ENCODE measurements at regions not wholly inside any gene's neighbourhood (a gene's known extent, or its start where the extent isn't known, plus 50 kb on each side); places are given as distances from the start of the nearest gene placed in this dataset.

DNA sequence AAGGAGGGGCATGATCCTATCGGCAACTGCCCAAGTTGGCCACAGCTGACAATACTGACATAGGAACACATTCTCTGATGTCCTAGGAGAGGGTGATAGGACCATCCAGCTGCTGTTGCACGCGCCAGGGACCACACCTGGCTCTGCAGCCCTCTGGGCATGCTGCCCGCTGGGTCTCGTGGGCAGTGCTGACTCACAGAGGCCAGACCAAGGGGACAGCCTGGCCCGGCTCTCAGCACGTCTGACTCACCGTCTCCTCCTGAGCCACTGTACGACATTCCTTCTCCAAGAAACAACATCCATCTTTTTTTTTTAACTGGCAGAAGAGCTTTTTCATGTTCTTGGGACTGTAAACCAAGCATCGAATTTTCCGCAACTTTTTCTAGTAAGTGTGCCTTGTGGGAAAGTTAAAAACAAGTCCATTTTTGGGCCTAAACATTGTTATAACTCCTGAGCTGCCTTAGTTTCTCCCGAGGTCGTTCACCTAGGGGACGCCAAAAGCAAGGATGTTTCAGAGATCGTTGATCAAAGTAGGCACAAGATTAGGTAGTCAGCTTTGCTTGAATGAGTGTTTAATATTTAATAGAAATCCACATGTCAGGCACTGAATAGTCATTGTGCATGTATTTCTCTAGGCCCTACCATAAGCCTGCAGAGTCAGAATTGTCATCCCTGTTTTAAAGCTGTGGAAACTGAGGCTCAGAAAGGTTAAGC lies 100.3 kb downstream of the TTC32 start:
- Mint-ChIP-seq H3K4me3 (ENCODE audit: unreplicated experiment) (peak overlapping the region; percentile 23), H3K27ac (ENCODE audit: low read depth, unreplicated experiment) (no peak overlapping the region), H3K27me3 (ENCODE audit: insufficient read depth, unreplicated experiment) (no peaks in the 10 kb centered on the region), H3K4me1 (ENCODE audit: insufficient read depth, unreplicated experiment) (peaks cover 46% of the 10 kb centered on the region), H3K36me3 (ENCODE audit: insufficient read depth, unreplicated experiment) (peaks cover 5% of the 10 kb centered on the region), H3K9me3 (ENCODE audit: unreplicated experiment) (peaks cover 7% of the 10 kb centered on the region)
- peak; percentile 97 for DNase-seq (ENCODE audit: unreplicated experiment)
- BruUV-seq (replicated peaks): no TSS peak
- ChIA-PET CTCF (interaction anchor here (0.6 to 1.4 kb wide), 6 partner anchors 9 to 764 kb away, joined by 3 to 4 read pairs (median 3); no protein-coding TSS in a partner anchor), POLR2A (interaction anchor here (0.7 to 1.5 kb wide), 6 partner anchors 11 to 99 kb away, joined by 3 to 6 read pairs (median 4); no protein-coding TSS in a partner anchor)
- TF ChIP-seq, protein P1, sequence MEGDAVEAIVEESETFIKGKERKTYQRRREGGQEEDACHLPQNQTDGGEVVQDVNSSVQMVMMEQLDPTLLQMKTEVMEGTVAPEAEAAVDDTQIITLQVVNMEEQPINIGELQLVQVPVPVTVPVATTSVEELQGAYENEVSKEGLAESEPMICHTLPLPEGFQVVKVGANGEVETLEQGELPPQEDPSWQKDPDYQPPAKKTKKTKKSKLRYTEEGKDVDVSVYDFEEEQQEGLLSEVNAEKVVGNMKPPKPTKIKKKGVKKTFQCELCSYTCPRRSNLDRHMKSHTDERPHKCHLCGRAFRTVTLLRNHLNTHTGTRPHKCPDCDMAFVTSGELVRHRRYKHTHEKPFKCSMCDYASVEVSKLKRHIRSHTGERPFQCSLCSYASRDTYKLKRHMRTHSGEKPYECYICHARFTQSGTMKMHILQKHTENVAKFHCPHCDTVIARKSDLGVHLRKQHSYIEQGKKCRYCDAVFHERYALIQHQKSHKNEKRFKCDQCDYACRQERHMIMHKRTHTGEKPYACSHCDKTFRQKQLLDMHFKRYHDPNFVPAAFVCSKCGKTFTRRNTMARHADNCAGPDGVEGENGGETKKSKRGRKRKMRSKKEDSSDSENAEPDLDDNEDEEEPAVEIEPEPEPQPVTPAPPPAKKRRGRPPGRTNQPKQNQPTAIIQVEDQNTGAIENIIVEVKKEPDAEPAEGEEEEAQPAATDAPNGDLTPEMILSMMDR (IDR thresholded peaks at IDR 0.05; ENCODE audit: unreplicated experiment): no peak
- intact Hi-C loops (cut with micrococcal nuclease): no loop called here

DNA sequence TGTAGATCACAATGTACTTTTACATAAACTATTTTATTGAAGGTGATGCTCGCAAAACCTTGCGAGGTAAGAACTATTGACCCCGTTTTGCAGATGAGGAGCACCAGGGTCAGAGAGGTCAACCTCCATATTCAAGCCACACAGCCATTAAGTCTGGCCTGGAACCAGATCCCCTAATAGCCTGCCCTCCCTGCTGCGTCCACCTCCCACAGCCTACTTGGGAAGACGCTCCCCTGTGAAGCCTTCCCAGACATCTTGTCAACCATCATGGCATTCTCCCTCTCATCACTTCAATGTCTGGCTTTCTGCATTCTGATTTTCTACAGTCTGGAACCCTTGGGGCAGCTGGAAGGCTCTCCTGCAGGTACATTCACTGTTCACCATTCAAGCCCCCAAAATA lies 101.0 kb downstream of the TTC32 start:
- Mint-ChIP-seq H3K4me3 (ENCODE audit: unreplicated experiment) (no peak overlapping the region), H3K27ac (ENCODE audit: low read depth, unreplicated experiment) (no peak overlapping the region), H3K36me3 (ENCODE audit: insufficient read depth, unreplicated experiment) (peaks cover 5% of the 10 kb centered on the region), H3K9me3 (ENCODE audit: unreplicated experiment) (peaks cover 7% of the 10 kb centered on the region), H3K4me1 (ENCODE audit: insufficient read depth, unreplicated experiment) (peaks cover 53% of the 10 kb centered on the region), H3K27me3 (ENCODE audit: insufficient read depth, unreplicated experiment) (no peaks in the 10 kb centered on the region)
- CTCF ChIA-PET: interaction anchor here (0.6 kb wide), 1 partner anchor 25 kb away, joined by 3 read pairs; no protein-coding TSS in a partner anchor
- no peak for DNase-seq (ENCODE audit: unreplicated experiment)
- no TSS peak for BruUV-seq (replicated peaks)
- intact Hi-C loops (cut with micrococcal nuclease): no loop called here
- TF ChIP-seq, protein P1 (IDR thresholded peaks at IDR 0.05; ENCODE audit: unreplicated experiment): no peak
- POLR2A ChIA-PET: interaction anchor here (0.6 to 1.8 kb wide), 5 partner anchors 12 to 99 kb away, joined by 3 to 6 read pairs (median 4); no protein-coding TSS in a partner anchor

DNA sequence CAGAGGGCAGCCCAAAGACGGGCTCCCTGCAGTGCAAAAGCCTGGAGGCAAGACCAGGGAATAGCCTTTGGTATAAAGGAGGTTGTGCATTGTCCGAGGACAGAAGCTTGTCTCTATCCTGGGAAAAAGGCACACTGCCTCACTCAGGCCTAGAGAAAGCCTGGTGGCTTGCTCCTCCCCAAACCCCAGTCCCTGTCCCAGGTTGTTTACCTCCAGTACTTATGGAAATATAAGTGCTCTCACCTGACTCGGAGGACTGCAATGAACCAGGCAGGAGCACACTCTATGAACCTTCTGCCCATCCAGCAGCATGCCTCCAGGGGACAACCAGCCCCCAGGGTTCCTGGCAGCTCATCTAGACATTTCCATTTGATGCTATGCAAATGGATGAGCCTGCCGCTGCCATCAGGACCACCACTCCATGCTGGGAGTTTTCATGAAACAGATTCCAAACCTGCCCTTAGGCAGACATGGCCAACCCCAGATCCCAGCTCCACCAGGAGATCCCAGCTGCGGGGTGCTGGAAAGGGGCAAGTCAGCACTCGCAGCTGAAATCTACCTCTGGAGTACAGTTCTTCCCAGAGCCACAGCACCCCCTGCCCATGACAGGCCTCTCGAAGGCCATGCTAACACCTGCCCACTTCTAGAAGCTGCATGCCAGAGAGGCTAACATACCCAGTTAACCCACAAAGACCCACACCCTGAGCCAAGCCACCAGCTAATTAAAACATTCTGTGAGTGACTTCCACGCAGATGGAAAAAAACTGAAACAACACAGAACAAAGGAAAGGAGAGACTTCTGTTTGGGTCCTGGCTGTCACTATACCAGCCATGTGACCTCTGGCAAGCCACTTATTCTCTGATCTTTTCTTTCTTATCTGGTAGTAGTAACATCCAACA lies 101.7 kb downstream of the TTC32 start:
- Mint-ChIP-seq H3K27me3 (ENCODE audit: insufficient read depth, unreplicated experiment) (no peaks in the 10 kb centered on the region), H3K9me3 (ENCODE audit: unreplicated experiment) (peaks cover 7% of the 10 kb centered on the region), H3K4me1 (ENCODE audit: insufficient read depth, unreplicated experiment) (peaks cover 57% of the 10 kb centered on the region), H3K27ac (ENCODE audit: low read depth, unreplicated experiment) (no peak overlapping the region), H3K4me3 (ENCODE audit: unreplicated experiment) (no peak overlapping the region), H3K36me3 (ENCODE audit: insufficient read depth, unreplicated experiment) (peaks cover 5% of the 10 kb centered on the region)
- DNase-seq (ENCODE audit: unreplicated experiment): peak; percentile 64
- ChIA-PET POLR2A (interaction anchor here (0.6 to 1.8 kb wide), 4 partner anchors 13 to 150 kb away, joined by 3 to 6 read pairs (median 4); no protein-coding TSS in a partner anchor), CTCF (no interaction called here)
- intact Hi-C loops (cut with micrococcal nuclease): loop anchor here (5.0 kb wide), 1 partner anchor 263 kb away; no protein-coding TSS in a partner anchor
- BruUV-seq (replicated peaks): no TSS peak
- TF ChIP-seq, protein P1 (IDR thresholded peaks at IDR 0.05; ENCODE audit: unreplicated experiment): no peak

DNA sequence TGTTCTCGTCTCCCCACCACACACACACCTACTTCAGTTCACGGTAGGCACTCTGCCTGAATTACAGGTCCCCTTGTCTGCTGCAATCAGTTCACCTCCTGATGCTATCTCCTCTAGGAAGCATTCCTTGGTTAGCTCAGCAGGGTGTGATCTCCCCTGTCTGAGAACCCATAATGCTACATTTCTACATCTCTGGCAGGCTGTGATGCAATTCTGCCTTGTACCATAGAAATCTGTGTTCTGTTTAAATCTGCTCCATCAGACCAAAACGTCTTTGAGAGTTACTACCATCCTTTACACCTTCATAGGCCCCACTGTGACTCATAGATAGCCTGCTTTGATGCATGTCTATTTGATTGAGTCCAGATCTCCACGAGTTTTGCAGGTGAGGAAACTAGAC lies 103.9 kb downstream of the TTC32 start:
- peaks cover 5% of the 10 kb centered on the region for H3K36me3 Mint-ChIP-seq (ENCODE audit: insufficient read depth, unreplicated experiment)
- peak overlapping the region; percentile 24 for H3K27ac Mint-ChIP-seq (ENCODE audit: low read depth, unreplicated experiment)
- no peaks in the 10 kb centered on the region for H3K27me3 Mint-ChIP-seq (ENCODE audit: insufficient read depth, unreplicated experiment)
- BruUV-seq (replicated peaks): no TSS peak
- intact Hi-C loops (cut with micrococcal nuclease): loop anchor here (5.0 kb wide), 1 partner anchor 261 kb away; no protein-coding TSS in a partner anchor
- TF ChIP-seq, protein P1 (IDR thresholded peaks at IDR 0.05; ENCODE audit: unreplicated experiment): no peak
- ChIA-PET POLR2A (interaction anchor here (0.5 to 4.1 kb wide), 6 partner anchors 11 to 1120 kb away, joined by 3 to 32 read pairs (median 4); no protein-coding TSS in a partner anchor), CTCF (interaction anchor here (0.6 to 1.5 kb wide), 3 partner anchors 65 to 641 kb away, joined by 3 to 4 read pairs (median 3); no protein-coding TSS in a partner anchor)
- H3K4me3 Mint-ChIP-seq (ENCODE audit: unreplicated experiment): no peak overlapping the region
- peaks cover 59% of the 10 kb centered on the region for H3K4me1 Mint-ChIP-seq (ENCODE audit: insufficient read depth, unreplicated experiment)
- H3K9me3 Mint-ChIP-seq (ENCODE audit: unreplicated experiment): no peaks in the 10 kb centered on the region
- no peak for DNase-seq (ENCODE audit: unreplicated experiment)
